ENCODE measurements at regions not wholly inside any gene's neighbourhood (a gene's known extent, or its start where the extent isn't known, plus 50 kb on each side); places are given as distances from the start of the nearest gene placed in this dataset.
"Not testable (repeated sequence)": the region's sequence is repeated elsewhere in the genome, so short reads cannot be mapped to it uniquely, and the experiment has no call there.

- DNase-seq, result no peak
Measured at GRCh38 chr10:70991140-70992124, 103.1 kb upstream of the PCBD1 start.

- DNase-seq, result no peak
Measured at GRCh38 chr10:70992436-70992835, 104.1 kb upstream of the PCBD1 start.

DNA sequence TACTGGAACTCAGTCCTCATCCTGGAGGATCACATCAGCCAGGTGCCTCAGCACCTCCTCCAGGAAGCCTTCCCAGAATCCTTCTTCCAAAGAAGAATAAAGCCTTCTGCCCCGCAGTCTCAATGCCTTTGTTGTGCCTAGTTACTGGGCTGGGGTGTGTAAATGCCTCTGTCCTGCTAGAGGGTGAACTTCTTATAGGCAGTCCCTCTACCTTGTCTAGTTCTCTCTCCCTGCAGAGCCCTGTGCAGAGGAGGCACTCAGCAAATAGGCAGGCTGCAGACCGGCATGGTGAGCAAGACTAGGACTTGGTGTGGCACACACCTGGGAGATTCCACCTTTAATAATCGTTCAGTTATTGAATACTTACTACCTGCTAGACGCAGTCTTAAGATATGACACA lies 104.7 kb upstream of the PCBD1 start:
- no peak for DNase-seq

DNA sequence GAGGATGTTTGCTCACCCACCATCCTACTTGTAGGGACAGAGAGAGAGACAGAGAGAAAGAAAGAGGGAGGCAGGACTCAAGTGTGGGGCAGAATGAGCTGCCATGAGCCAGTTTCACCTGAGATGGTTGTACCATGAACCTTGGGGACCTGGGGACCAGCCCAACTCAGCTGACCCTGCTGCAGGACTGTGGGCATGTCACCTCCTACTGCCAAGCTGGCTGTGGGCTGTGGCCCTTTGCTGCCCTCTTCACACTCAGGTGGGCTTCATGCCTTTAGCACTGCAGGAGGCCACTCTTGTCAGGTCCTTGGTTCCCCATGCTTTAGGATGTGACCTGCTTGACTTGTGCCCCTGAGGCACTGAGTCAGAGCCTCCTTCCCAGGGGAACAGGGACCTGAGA lies 108.2 kb upstream of the PCBD1 start:
- no peak for DNase-seq

DNA sequence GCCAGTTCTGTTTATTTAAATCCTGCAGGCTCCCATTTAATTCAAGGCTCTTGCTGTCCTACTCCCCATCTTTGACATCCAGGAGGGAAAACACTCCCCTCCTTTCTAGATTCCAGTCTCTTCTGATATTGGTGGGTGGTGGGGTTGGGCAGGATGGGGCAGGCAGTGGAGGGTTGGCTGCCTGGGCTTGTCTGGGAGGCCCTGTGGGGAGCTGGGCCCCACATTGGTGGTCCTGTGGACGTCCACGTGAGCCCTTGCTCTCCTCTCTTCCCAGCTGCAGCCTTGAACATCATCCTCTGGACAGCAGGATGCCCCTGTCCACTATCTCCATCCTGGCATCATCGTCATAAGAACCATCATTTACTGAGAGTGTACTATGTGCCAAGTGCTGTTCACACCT lies 108.9 kb upstream of the PCBD1 start:
- DNase-seq, result no peak

DNA sequence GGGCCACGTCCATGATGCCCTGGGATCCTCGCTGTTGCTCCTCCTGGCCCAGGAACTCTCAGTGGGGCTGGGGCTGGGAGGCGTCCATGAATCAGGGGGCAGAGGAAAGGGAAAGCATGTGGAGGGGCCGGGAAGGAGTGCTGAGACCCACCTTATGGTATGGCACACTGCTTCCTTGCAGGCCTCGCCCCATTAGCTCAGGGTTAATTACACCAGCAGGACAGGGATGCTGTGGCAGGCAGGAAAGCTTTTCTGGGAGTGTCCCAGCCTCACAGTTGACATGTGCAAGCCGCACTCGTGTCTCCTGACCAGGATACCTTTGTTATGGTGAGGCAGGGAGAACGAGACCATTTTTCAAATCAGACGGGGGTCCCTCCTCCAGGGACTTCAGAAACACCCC lies 109.7 kb upstream of the PCBD1 start:
- DNase-seq, result no peak

GRCh38 chr10:71001470-71001869 lies 113.1 kb upstream of the PCBD1 start:
- no peak for DNase-seq

DNA sequence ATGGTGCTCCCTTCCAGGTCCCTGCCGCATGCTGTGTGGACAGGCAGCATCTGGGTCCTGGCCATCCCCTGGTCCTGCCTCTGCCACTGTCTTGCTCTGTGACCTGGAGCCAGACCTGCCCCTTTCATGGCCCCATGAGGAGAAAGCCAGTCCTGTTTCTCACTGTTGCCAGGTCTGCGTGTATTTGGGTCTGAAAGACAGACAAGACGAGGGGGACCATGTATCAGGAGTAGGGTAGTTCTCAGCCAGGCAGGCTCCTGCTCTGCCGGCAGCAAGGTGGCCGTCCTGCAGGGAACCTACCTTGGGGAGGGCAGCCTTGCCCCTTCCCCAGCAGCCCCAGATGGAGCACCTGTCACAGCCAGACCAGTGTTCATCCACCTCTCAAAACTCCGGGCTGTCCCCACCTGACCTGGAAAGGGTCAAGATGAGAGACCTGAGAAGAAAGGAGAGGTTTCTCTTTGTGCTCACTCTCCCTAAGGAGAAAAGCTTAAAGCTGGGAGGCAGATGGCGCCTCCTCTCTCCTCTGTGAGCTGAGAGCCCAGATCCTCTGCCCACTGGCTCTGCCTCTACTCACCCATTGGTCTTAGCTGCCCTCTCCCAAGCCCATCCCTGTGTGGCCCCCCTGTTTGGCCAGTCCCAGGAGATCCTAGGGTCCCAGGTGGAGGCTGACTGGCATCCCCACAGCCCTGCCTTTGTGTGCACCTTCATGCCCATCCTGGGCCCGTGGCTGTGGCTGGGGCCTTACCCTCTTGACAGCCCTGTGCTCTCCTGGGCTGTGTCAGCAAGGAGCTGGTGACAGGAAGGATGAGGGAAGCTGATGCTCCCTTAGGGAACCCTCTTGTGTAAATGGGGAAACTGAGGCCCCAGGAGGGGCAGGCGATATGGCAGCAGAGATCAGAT lies 116.1 kb upstream of the PCBD1 start:
- no peak for DNase-seq

DNA sequence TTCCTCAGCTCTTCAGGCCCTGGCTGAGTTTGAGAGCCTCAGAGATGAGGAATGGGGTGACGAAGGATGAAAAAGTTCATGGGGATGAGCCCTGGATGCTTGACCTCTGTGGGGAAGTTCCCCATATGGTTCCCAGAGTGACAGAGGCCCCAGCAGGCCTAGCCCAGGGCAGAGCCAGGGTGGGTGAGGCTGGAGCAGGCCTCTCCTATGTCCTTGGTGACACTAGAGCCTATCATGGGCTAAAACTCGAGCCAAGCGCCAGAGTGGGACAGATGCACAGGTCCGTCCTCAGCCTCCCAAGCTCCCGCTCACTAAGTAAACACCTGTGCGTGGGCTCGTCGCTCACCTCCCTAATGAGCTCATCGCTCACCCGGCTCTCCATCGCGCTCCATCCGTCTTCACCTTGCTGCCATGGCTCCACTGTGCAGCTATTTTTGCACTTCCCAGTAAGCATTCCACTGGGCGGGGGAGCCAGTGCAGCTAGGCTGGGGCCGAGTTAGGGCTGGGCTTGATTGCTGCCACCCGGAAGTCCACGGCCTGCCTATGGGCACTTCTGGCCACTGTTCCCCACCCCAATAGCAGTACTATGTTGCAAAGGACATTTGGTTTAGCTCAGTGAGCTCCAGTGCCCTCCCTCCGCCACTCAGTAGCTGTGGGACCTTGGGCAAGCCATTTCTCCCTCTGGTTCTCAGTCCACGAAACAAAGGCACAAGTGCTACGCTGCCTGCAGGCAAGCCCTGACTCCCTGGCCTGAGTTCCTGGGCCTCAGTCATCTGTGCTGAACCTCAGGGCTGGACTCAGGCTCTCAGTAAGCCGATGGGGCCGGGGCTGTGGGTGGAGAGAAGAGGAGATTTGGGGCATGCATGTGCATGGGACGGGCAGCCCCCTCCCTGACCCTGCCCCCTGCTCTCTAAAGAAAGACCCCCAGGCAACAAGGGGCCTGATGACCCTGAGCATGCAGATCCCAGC lies 117.3 kb upstream of the PCBD1 start:
- DNase-seq, result no peak

- DNase-seq, result no peak
Measured at GRCh38 chr10:71006506-71006905, 118.1 kb upstream of the PCBD1 start.

DNA sequence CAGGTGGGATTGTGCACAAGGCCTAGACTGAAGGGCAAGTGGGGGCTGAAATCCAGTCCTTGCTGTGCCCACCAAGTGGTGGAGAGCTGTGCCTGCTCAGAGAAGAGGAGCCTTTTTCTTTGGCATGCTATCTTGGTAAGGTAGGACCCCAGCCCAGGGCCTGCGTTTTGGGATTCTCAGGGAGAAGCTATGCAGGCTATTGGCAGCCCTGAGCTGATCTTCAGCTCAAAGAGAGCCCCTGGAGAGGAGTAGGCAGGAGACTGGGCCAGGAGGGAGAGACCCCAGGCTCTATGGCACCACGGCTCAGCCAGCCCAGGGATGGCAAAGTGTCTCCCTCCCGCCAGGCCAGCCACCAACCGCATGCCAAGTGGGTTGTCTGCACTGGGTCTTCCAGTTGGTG lies 119.2 kb upstream of the PCBD1 start:
- DNase-seq, result no peak

GRCh38 chr10:71008150-71008549 lies 119.8 kb upstream of the PCBD1 start:
- no peak for DNase-seq

DNA sequence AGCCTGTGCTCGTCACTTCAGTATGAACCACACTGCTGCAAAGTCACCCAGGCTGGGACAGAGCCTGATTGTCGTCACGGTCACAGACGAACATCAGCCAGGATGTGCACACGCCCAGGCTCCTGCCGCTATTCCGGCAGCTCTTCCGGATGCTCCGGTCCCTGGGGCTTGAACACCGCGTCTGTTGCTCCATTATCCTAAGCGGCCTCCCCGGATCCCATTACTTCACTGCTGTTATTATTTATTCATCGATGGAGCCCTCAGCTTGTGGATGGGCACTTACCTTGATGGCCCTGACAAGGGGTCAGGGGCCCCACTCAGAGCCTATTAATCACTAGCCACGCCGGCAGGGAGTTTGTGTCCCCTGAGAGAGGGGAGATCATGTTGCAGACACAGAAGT lies 120.8 kb upstream of the PCBD1 start:
- no peak for DNase-seq

- DNase-seq, result no peak
Measured at GRCh38 chr10:71010730-71011129, 122.4 kb upstream of the PCBD1 start.

DNA sequence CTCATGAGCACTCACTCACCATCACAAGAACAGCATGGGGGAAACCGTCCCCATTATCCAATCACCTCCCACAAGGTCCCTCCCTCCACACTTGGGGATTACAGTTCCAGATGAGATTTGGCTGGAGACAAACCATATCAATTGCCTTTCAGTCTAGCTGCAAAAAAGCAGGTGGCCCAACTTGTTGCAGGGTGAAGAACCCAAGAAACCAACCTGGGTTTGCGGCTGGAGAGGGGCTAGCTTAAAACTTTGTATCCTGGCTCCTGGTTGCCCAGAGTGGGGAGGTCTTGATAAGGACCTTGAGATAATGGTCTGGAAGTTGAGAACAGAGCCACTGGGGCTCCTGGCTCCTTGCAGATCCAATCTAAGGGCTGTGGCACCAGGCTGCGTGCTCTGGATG lies 122.8 kb upstream of the PCBD1 start:
- no peak for DNase-seq

DNA sequence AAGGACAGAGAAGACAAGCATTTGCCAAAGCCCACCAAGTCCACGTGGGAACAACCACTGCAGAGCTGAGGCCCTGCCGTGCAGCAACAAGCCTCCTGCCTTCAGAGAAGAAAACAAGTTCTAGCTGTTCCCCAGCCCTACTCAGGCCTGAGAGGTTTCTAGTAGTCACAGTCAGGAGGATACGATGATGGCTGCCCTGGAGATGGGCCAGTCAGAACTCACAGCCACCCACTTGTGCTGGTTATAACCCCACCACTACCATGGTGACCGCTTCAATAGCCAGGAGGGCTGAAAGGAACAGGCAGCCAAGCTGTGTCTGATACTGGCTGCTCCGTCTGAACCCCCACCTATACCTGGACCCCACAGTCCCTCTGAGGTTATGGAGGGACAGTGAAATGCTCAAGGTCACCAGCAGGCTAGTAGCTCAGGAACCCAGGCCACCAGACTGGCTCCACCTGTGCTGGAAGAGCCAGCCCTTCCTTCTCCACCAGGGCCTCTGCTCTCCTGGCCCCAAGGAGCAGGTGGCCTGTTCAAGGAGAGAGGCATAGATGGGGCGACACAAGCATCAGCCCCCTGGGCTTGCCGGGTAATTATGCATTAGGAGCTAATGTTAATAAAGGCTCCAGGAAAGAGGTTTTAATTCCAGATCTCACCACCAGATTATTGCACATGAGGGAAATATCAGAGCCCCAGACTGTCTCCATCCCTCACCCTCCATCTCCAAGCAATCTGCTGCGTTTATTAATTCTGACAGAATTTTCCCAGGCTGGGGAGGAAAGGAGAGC lies 125.8 kb upstream of the PCBD1 start:
- DNase-seq, result no peak

GRCh38 chr10:71015674-71016073 lies 127.3 kb upstream of the PCBD1 start:
- DNase-seq, result no peak

DNA sequence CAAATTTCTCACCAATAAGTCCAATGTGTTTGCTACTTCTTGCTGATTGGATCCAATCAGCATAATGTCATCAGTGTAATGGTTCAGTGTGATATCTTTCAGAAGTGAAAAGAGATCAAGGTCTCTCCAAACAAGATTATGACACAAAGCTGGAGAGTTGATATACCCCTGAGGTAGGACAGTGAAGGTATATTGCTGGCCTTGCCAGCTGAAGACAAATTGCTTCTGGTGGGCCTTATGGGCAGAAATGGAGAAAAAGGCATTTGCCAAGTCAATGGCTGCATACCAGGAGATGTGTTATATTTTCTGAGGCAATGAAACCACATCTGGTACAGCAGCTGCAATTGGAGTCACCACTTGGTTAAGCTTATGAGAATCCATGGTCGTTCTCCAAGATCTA lies 131.7 kb upstream of the PCBD1 start:
- DNase-seq, result not testable (repeated sequence)

GRCh38 chr10:71021402-71021801 lies 133.0 kb upstream of the PCBD1 start:
- DNase-seq, result no peak

GRCh38 chr10:71023704-71024283 lies 135.4 kb upstream of the PCBD1 start:
- peak; percentile 50 for DNase-seq

DNA sequence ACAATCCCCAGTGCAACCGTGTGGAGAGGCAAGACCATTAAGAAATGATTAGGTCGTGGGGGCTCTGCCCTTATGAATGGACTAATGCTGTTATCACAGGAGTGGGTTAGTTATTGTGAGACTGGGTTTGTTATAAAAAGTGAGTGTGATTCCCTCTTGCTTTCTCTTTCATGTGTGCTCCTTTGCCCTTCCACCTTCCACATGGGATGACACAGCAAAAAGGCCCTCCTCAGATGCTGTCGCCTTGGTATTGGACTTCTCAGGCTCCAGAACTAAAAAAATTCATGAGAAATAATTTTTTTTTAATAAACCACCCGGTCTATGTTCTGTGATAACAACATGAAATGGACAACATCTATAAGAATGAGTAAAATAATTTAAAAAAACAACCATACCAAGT lies 136.1 kb upstream of the PCBD1 start:
- DNase-seq, result no peak
